ENCODE measurements at regions not wholly inside any gene's neighbourhood (a gene's known extent, or its start where the extent isn't known, plus 50 kb on each side); places are given as distances from the start of the nearest gene placed in this dataset.

DNA sequence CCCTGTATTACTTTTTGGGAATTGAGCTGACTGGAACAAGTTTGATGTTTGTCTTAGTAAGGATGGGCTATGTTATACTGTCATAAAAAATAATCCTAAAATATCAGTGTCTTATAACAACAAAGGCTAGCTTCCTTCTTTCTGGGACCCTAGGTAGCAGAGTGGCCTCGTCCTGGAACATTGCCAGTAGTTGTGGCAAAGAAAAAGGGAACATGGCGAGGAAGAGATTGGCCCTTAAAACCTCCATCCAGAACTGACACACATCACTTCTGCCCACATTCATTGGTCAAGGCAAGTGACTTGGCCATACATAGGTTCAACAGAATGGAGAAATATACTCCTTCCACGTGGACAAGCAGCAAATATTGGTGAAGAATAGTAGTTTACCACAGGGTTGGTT, 287.9 kb downstream of the PPP1R2C start:
- Histone ChIP-seq H3K4me1 (ENCODE audit: insufficient read depth, low read length) (no peaks in the 10 kb centered on the region), H2AFZ (ENCODE audit: low read depth, low read length) (no peak overlapping the region), H3K27me3 (ENCODE audit: insufficient read depth, low read length) (no peaks in the 10 kb centered on the region), H3K9me3 (ENCODE audit: low read length) (no peaks in the 10 kb centered on the region), H3K36me3 (ENCODE audit: insufficient read depth, low read length) (no peaks in the 10 kb centered on the region), H3K4me3 (ENCODE audit: low read length) (no peak overlapping the region)

DNA sequence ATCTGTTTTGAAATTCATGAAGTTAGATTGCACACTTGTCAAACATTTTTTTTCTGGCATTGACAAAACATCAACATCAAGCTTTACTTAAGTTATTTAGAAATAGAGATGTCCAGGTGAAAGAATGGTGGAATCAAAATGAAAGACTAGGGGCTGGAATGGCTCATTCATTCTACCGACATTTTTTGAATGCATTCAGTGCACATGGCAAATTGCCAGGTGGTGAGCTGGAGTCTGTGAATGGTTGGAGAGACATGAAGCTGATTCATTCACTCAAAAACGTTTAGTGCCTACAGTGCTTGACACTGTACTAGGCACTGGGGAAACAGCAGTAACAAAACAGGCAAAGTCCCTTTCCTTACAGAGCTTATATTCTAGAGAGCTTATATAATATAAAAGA, 292.4 kb downstream of the PPP1R2C start:
- H3K36me3 ChIP-seq (ENCODE audit: insufficient read depth, low read length) = no peaks in the 10 kb centered on the region
- no peak overlapping the region for H3K4me3 ChIP-seq (ENCODE audit: low read length)
- no peaks in the 10 kb centered on the region for H3K4me1 ChIP-seq (ENCODE audit: insufficient read depth, low read length)
- no peak overlapping the region for H2AFZ ChIP-seq (ENCODE audit: low read depth, low read length)
- H3K9me3 ChIP-seq (ENCODE audit: low read length) = no peaks in the 10 kb centered on the region
- no peaks in the 10 kb centered on the region for H3K27me3 ChIP-seq (ENCODE audit: insufficient read depth, low read length)

DNA sequence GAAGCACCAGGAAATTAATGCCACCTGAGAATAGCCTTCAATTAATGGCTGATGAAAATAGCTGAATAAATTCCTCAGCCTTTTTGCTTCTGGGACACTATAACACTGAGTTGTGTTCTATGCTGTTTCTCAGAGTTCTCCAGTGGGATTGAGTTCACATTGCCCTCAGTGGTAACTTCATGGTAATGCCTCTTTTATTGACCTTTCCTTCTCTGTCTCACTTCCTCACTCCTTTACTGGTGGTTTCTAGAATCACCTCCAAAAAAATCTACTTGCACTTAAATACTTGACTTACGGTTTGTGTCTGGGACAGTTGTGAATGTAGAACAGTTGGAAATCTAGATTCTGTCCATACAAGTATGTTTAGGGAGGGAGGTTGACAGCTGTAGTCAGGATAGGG, 293.7 kb downstream of the PPP1R2C start:
- H3K4me3 ChIP-seq (ENCODE audit: low read length) = no peak overlapping the region
- H3K36me3 ChIP-seq (ENCODE audit: insufficient read depth, low read length) = no peaks in the 10 kb centered on the region
- H3K9me3 ChIP-seq (ENCODE audit: low read length) = no peaks in the 10 kb centered on the region
- H3K27me3 ChIP-seq (ENCODE audit: insufficient read depth, low read length) = no peaks in the 10 kb centered on the region
- no peak overlapping the region for H2AFZ ChIP-seq (ENCODE audit: low read depth, low read length)
- no peaks in the 10 kb centered on the region for H3K4me1 ChIP-seq (ENCODE audit: insufficient read depth, low read length)

DNA sequence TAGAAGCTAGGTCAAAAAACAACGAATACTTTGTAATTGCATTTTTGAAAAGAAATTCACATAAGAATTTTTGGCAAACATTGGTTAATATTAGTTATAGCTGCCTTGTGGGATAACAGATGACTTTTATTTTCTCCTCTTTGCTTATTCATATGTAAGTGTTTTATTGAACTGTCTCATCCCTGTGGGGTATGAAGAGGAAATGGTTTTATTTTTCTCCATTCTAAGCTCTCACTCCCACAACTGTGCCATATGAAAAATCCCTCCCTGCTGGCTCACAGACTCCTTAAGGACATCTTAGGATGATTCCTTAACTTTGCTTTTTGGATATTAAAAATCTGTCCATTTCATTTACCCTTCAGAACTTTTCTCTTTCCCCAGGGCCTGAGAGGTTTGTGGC, 300.6 kb downstream of the PPP1R2C start:
- Histone ChIP-seq H3K4me1 (ENCODE audit: insufficient read depth, low read length) (no peaks in the 10 kb centered on the region), H2AFZ (ENCODE audit: low read depth, low read length) (no peak overlapping the region), H3K4me3 (ENCODE audit: low read length) (no peak overlapping the region), H3K36me3 (ENCODE audit: insufficient read depth, low read length) (no peaks in the 10 kb centered on the region), H3K9me3 (ENCODE audit: low read length) (no peaks in the 10 kb centered on the region), H3K27me3 (ENCODE audit: insufficient read depth, low read length) (no peaks in the 10 kb centered on the region)

DNA sequence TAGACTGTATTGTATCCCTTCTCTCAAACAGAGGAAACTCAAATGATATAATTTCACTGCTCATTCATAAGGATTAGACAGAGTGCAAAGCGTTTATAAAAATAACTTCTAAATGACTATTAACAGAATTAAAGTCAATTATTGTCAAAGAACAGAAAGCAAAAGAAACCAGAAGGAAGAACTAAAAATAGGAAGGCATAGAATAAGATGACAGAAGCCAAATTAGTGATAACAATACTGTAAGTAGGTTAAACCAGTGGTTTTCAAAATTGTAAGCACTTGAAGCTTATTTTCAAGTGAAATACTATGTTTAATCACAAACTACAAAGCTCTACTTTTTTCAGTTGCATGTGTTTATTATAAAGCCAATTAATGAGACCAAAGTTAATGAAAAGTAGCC, 305.2 kb downstream of the PPP1R2C start:
- no peaks in the 10 kb centered on the region for H3K9me3 ChIP-seq (ENCODE audit: low read length)
- H3K36me3 ChIP-seq (ENCODE audit: insufficient read depth, low read length) = no peaks in the 10 kb centered on the region
- H3K27me3 ChIP-seq (ENCODE audit: insufficient read depth, low read length) = no peaks in the 10 kb centered on the region
- H3K4me1 ChIP-seq (ENCODE audit: insufficient read depth, low read length) = no peaks in the 10 kb centered on the region
- no peak overlapping the region for H3K4me3 ChIP-seq (ENCODE audit: low read length)
- H2AFZ ChIP-seq (ENCODE audit: low read depth, low read length) = no peak overlapping the region

DNA sequence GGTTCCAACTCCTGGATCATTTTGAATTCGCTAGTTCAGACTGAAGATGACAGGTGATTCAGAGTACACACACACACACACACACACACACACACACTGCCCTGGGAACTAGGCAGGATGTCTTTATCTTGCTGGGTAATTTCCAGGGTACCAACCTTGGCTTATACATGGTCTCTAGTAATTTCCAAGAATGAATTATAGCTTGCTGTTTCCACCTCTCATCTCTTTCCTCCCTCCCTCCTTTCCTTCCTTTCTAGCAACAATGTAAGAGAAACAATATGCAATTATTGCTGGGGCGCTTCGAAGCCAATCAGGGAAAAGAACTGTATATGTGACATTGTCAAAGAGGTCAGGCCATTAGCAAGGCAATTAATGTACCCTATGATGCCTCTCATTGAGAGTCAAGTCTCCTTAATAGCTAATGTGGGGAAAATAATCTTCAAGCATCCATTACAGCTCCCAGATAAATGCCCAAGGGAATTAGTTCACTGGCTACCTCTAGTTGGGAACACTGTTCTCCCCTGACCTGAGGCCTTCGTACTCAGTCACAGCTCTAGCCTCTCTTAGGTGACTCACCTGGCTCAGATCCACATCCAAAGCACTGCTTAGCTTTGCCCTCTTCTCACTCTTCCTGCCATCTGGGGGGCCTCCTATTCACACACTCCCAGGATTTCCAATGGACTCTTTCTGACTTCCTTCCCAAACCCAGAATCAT, 311.5 kb downstream of the PPP1R2C start:
- H3K36me3 ChIP-seq (ENCODE audit: insufficient read depth, low read length) = no peaks in the 10 kb centered on the region
- H3K27me3 ChIP-seq (ENCODE audit: insufficient read depth, low read length) = no peaks in the 10 kb centered on the region
- H3K9me3 ChIP-seq (ENCODE audit: low read length) = no peaks in the 10 kb centered on the region
- H3K4me1 ChIP-seq (ENCODE audit: insufficient read depth, low read length) = no peaks in the 10 kb centered on the region
- no peak overlapping the region for H2AFZ ChIP-seq (ENCODE audit: low read depth, low read length)
- no peak overlapping the region for H3K4me3 ChIP-seq (ENCODE audit: low read length)

DNA sequence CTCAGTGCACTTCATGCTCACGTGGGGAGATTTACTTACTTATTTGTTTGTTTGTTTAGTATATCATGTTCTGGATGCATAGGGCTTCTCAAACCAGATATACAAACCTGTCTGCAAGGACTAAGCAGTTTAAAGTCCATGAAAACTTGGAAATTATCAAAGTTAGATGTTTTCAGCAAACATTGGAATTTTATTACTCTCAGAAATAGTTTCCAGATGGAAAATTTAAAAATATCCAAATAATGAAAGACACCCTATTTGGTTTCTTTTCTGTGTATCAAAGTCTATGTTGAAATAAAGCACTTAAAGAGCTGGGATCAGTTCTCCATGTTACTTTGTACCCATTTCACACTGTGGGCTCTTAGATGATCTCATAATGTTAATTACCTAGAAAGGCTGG, 312.1 kb downstream of the PPP1R2C start:
- Histone ChIP-seq H3K4me3 (ENCODE audit: low read length) (no peak overlapping the region), H3K36me3 (ENCODE audit: insufficient read depth, low read length) (no peaks in the 10 kb centered on the region), H3K27me3 (ENCODE audit: insufficient read depth, low read length) (no peaks in the 10 kb centered on the region), H3K9me3 (ENCODE audit: low read length) (no peaks in the 10 kb centered on the region), H2AFZ (ENCODE audit: low read depth, low read length) (no peak overlapping the region), H3K4me1 (ENCODE audit: insufficient read depth, low read length) (no peaks in the 10 kb centered on the region)

DNA sequence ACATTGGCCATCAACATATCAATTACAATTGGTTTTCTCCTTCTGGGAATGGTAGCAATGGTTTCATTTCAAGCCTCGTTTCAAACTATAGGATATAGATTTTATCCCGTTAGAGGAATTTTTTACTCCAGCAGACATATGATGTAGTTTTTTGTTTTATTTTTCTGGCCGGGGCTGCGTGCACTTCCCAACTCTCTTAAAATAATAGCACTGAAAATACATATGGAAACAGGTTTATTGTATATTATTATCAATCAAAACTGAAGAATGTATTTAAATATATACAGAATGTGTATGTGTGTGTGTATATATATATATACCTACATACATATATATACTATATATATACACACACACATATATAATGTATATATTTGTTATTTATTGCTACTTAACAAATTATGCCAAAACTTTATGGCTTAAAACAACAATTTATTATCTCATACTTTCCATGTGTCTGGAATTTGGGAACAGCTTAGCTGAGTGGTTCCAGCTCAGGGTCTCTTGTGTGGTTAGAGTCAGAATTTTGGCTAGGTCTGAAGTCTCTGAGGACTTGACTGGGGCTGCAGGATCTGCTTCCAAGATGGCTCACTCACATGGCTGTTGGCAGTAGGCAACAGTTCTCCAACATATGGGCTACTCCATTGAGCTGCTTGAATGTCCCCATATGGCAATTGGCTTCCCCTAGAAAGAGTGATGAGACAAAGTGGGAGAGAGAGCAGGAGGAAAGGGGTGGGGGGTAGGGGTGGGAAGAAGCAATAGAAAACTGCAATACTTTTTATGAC, 314.1 kb downstream of the PPP1R2C start:
- Histone ChIP-seq H3K27me3 (ENCODE audit: insufficient read depth, low read length) (no peaks in the 10 kb centered on the region), H3K36me3 (ENCODE audit: insufficient read depth, low read length) (no peaks in the 10 kb centered on the region), H3K9me3 (ENCODE audit: low read length) (no peaks in the 10 kb centered on the region), H3K4me3 (ENCODE audit: low read length) (no peak overlapping the region), H3K4me1 (ENCODE audit: insufficient read depth, low read length) (no peaks in the 10 kb centered on the region), H2AFZ (ENCODE audit: low read depth, low read length) (no peak overlapping the region)

DNA sequence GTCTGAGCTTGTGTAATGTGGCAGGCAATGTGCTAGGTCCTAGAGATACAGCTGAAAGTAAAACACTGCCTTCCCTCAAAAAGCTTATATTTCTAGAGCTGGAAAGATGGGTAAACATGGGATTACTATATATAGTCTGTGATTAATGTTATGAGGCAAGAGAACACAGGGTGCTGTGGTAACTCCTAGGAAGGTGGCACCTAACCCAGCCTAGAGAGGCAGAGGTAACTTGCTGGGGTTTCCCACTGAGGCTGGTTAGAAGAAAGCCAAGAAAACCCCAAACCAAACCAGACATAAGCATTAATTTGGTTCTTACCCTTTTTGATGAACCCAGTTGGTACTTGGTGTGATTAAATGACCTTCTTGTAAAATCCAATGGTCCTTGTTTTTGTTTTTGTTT, 315.0 kb downstream of the PPP1R2C start:
- H3K36me3 ChIP-seq (ENCODE audit: insufficient read depth, low read length) = no peaks in the 10 kb centered on the region

DNA sequence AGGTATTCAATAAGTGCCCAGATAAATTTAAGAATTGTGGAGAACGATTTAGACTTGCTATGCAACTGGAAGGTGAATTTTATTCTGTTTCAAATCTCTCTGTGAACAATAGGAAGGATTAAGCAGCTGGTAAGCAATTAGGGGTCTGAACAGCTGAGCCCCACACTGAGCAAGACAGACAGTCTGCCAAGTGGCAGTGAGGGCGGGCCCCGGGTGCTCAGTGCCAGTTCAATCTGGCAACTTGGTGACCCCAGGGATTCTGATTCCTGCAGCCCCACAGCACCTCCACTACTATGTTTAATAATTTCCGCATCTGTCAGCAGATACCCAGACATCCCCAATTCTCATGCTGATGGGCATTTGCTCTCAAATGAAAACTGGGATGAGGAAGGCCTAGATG, 317.3 kb downstream of the PPP1R2C start:
- Histone ChIP-seq H3K9me3 (ENCODE audit: low read length) (no peaks in the 10 kb centered on the region), H3K36me3 (ENCODE audit: insufficient read depth, low read length) (no peaks in the 10 kb centered on the region), H2AFZ (ENCODE audit: low read depth, low read length) (no peak overlapping the region), H3K27me3 (ENCODE audit: insufficient read depth, low read length) (no peaks in the 10 kb centered on the region), H3K4me3 (ENCODE audit: low read length) (no peak overlapping the region), H3K4me1 (ENCODE audit: insufficient read depth, low read length) (no peaks in the 10 kb centered on the region)

More for the DNA sequence above, 315.0 kb downstream of the PPP1R2C start:
- no peak overlapping the region for H2AFZ ChIP-seq (ENCODE audit: low read depth, low read length)
- no peaks in the 10 kb centered on the region for H3K4me1 ChIP-seq (ENCODE audit: insufficient read depth, low read length)
- no peaks in the 10 kb centered on the region for H3K9me3 ChIP-seq (ENCODE audit: low read length)
- no peak overlapping the region for H3K4me3 ChIP-seq (ENCODE audit: low read length)
- H3K27me3 ChIP-seq (ENCODE audit: insufficient read depth, low read length) = no peaks in the 10 kb centered on the region

DNA sequence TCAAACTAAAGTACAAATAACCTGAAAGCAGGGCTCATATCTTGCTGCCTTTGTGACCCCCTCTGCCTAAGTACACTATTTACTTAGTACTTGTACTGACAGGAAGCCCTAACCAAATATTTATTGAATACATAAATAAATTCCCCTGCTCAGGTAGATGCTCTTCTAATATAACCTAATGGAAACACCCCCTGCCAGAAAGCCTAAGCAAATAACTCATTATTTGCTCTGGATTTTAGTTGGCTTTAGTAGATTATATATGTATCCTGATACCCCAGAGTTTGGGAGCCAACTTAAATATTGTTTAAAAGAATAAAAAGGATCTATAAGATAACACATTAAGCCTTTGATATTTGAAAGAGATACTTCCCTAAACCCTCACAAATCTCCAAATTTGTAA, 318.2 kb downstream of the PPP1R2C start:
- no peaks in the 10 kb centered on the region for H3K9me3 ChIP-seq (ENCODE audit: low read length)
- no peaks in the 10 kb centered on the region for H3K4me1 ChIP-seq (ENCODE audit: insufficient read depth, low read length)
- no peaks in the 10 kb centered on the region for H3K36me3 ChIP-seq (ENCODE audit: insufficient read depth, low read length)
- no peak overlapping the region for H2AFZ ChIP-seq (ENCODE audit: low read depth, low read length)
- no peaks in the 10 kb centered on the region for H3K27me3 ChIP-seq (ENCODE audit: insufficient read depth, low read length)
- H3K4me3 ChIP-seq (ENCODE audit: low read length) = no peak overlapping the region

DNA sequence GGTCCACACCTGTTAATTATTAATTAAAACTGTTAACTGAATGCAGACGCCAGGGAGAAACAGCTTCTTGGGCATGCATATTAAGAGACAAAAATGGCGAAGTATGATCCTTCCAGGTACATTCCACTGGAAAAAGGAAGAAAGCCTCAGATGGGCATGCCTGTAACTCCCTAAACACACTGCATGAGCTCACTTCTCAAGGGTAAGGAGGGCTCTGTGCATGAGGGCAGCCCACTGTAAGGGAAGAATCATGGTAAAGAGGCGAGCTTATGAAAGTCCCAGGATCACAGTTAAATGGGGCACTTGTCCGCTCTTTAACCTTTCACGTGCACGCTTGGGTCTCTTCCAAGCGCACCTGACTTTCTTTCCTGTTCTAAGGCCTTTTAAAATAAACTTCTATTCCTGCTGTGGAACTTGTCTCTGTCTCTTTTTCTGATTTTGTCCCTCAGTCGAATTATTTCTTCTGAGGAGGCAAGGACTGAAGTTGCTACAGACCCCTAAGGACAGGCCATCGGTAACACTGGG, 321.7 kb downstream of the PPP1R2C start:
- Histone ChIP-seq H3K4me1 (ENCODE audit: insufficient read depth, low read length) (no peaks in the 10 kb centered on the region), H3K36me3 (ENCODE audit: insufficient read depth, low read length) (no peaks in the 10 kb centered on the region), H3K9me3 (ENCODE audit: low read length) (no peaks in the 10 kb centered on the region), H2AFZ (ENCODE audit: low read depth, low read length) (no peak overlapping the region), H3K4me3 (ENCODE audit: low read length) (no peak overlapping the region), H3K27me3 (ENCODE audit: insufficient read depth, low read length) (no peaks in the 10 kb centered on the region)

DNA sequence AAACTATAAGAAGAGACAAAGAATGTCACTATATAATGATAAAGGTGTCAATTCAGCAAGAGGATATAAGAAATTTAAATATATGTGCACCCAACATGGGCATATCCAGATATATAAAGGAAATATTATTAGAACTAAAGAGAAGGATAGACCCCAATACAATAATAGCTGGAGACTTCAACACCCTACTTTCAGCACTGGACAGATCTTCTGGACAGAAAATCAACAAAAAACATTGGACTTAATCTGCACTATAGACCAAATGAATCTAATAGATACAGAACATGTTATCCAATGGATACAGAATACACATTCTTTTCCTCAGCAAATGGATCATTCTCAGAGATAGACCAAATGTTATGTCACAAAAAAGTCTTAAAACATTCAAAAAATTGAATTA, 327.7 kb downstream of the PPP1R2C start:
- no peak overlapping the region for H2AFZ ChIP-seq (ENCODE audit: low read depth, low read length)
- H3K4me1 ChIP-seq (ENCODE audit: insufficient read depth, low read length) = no peaks in the 10 kb centered on the region
- no peaks in the 10 kb centered on the region for H3K36me3 ChIP-seq (ENCODE audit: insufficient read depth, low read length)
- H3K4me3 ChIP-seq (ENCODE audit: low read length) = no peak overlapping the region
- H3K27me3 ChIP-seq (ENCODE audit: insufficient read depth, low read length) = no peaks in the 10 kb centered on the region
- H3K9me3 ChIP-seq (ENCODE audit: low read length) = no peaks in the 10 kb centered on the region

All from neuron (in vitro differentiated cells).